ENCODE measurements at regions not wholly inside any gene's neighbourhood (a gene's known extent, or its start where the extent isn't known, plus 50 kb on each side); places are given as distances from the start of the nearest gene placed in this dataset.

DNA sequence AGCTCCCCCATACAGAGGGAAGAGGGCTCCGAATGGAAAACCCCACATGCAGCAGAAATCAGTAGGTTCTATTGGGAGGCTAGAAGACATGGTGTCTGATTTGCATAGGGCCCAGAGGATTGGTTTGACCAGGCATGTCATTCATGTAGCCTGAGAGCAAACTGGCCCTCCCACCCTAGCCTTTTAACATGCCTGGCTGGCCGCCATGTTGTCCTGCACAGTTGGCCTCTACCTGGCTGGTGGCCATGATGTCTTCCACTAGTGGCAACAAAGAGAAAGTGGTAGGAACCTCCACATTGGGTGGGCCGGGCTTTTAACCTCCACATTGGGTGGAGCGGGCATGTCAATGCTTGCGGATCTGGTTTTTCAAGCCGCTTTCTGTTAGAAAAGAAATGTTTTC, 312.1 kb downstream of the TAFA4 start:
- H2AFZ ChIP-seq (ENCODE audit: low read depth) = no peak overlapping the region
- no peaks in the 10 kb centered on the region for H3K27me3 ChIP-seq (ENCODE audit: insufficient read depth)
- H3K4me3 ChIP-seq (ENCODE audit: low read depth in 2 of 2, low read length in 1 of 2) = no peak overlapping the region
- ChIA-PET POLR2A (no interaction called here), CTCF (interaction anchor here (0.6 kb wide), 1 partner anchor 11 kb away, joined by 3 read pairs; no protein-coding TSS in a partner anchor)
- 45% methylated on average over 6 of the region's 6 CpGs for WGBS (ENCODE audit: low lambda C conversion rate)
- H3K9me3 ChIP-seq = no peaks in the 10 kb centered on the region
- no peaks in the 10 kb centered on the region for H3F3A ChIP-seq (replicated peaks; ENCODE audit: insufficient read depth)
- no peak overlapping the region for H3K4me2 ChIP-seq
- H4K20me1 ChIP-seq (ENCODE audit: insufficient read depth) = no peaks in the 10 kb centered on the region
- H3K4me1 ChIP-seq (ENCODE audit: control insufficient read depth in 1 of 2, insufficient read depth in 2 of 2, low read depth in 1 of 2, low read length in 1 of 2) = no peaks in the 10 kb centered on the region
- no peak for TF ChIP-seq RXRA (IDR thresholded peaks at IDR 0.05; ENCODE audit: borderline replicate concordance, low read depth)
- TF ChIP-seq NRF1 (IDR thresholded peaks at IDR 0.05; ENCODE audit: low read depth, low read length) = no peak
- no peak for TF ChIP-seq POLR2AphosphoS5 (IDR thresholded peaks at IDR 0.05; ENCODE audit: low read depth, low read length)
- no peak for TF ChIP-seq FOXM1 (IDR thresholded peaks at IDR 0.05; ENCODE audit: low read depth)
- no peak for TF ChIP-seq TEAD4 (IDR thresholded peaks at IDR 0.05; ENCODE audit: borderline replicate concordance, insufficient read depth)
- H3K79me2 ChIP-seq (ENCODE audit: insufficient read depth) = no peaks in the 10 kb centered on the region
- H3K27ac ChIP-seq (ENCODE audit: low read depth in 2 of 2, low read length in 1 of 2) = no peak overlapping the region
- DNase-seq = no peak
- no peak overlapping the region for H3K9ac ChIP-seq
- H3K36me3 ChIP-seq (replicated peaks in 1 of 2; ENCODE audit: control insufficient read depth in 1 of 2, insufficient read depth in 2 of 2, low read length in 1 of 2) = no peaks in the 10 kb centered on the region
- H3K9me2 ChIP-seq = no peaks in the 10 kb centered on the region

- no peak for TF ChIP-seq EZH2phosphoT487 (IDR thresholded peaks at IDR 0.05; ENCODE audit: borderline replicate concordance, low read depth)
- TF ChIP-seq POLR2AphosphoS5 (IDR thresholded peaks at IDR 0.05; ENCODE audit: low read depth, low read length) = no peak
- TF ChIP-seq, protein P1, sequence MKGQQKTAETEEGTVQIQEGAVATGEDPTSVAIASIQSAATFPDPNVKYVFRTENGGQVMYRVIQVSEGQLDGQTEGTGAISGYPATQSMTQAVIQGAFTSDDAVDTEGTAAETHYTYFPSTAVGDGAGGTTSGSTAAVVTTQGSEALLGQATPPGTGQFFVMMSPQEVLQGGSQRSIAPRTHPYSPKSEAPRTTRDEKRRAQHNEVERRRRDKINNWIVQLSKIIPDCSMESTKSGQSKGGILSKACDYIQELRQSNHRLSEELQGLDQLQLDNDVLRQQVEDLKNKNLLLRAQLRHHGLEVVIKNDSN (IDR thresholded peaks at IDR 0.05; ENCODE audit: borderline replicate concordance, low read depth) = no peak
- no peak for TF ChIP-seq CHD2 (IDR thresholded peaks at IDR 0.05; ENCODE audit: low read length, partially characterized antibody)
- no peak for TF ChIP-seq RFX5 (IDR thresholded peaks at IDR 0.05; ENCODE audit: low read length)
- no peak for TF ChIP-seq RAD21 (IDR thresholded peaks at IDR 0.05; ENCODE audit: low read length)
- TF ChIP-seq, protein P2, sequence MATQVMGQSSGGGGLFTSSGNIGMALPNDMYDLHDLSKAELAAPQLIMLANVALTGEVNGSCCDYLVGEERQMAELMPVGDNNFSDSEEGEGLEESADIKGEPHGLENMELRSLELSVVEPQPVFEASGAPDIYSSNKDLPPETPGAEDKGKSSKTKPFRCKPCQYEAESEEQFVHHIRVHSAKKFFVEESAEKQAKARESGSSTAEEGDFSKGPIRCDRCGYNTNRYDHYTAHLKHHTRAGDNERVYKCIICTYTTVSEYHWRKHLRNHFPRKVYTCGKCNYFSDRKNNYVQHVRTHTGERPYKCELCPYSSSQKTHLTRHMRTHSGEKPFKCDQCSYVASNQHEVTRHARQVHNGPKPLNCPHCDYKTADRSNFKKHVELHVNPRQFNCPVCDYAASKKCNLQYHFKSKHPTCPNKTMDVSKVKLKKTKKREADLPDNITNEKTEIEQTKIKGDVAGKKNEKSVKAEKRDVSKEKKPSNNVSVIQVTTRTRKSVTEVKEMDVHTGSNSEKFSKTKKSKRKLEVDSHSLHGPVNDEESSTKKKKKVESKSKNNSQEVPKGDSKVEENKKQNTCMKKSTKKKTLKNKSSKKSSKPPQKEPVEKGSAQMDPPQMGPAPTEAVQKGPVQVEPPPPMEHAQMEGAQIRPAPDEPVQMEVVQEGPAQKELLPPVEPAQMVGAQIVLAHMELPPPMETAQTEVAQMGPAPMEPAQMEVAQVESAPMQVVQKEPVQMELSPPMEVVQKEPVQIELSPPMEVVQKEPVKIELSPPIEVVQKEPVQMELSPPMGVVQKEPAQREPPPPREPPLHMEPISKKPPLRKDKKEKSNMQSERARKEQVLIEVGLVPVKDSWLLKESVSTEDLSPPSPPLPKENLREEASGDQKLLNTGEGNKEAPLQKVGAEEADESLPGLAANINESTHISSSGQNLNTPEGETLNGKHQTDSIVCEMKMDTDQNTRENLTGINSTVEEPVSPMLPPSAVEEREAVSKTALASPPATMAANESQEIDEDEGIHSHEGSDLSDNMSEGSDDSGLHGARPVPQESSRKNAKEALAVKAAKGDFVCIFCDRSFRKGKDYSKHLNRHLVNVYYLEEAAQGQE (IDR thresholded peaks at IDR 0.05; ENCODE audit: low read depth, low read length) = no peak
- TF ChIP-seq MEF2A (IDR thresholded peaks at IDR 0.05; ENCODE audit: borderline replicate concordance, low read depth) = no peak
- no peak for TF ChIP-seq YY1 (IDR thresholded peaks at IDR 0.05; ENCODE audit: low read depth)
- TF ChIP-seq FOSL2 (IDR thresholded peaks at IDR 0.05; ENCODE audit: borderline replicate concordance, low read depth) = no peak
- no peak for TF ChIP-seq NRF1 (IDR thresholded peaks at IDR 0.05; ENCODE audit: low read depth, low read length)
- no peak for TF ChIP-seq RCOR1 (IDR thresholded peaks at IDR 0.05; ENCODE audit: low read length)
- no peak for TF ChIP-seq EP300 (IDR thresholded peaks at IDR 0.05; ENCODE audit: borderline replicate concordance in 1 of 2, low read depth in 1 of 2, low read length in 1 of 2)
- TF ChIP-seq GATA2 (CRISPR knock-in tag; IDR thresholded peaks at IDR 0.05) = no peak
- no peak for TF ChIP-seq TAF1 (IDR thresholded peaks at IDR 0.05; ENCODE audit: borderline replicate concordance, low read depth, low read length)
- no peak for TF ChIP-seq CTCF (IDR thresholded peaks at IDR 0.05)
- no peak for TF ChIP-seq TEAD4 (IDR thresholded peaks at IDR 0.05; ENCODE audit: borderline replicate concordance, insufficient read depth)
- no peak for TF ChIP-seq GABPA (IDR thresholded peaks at IDR 0.05; ENCODE audit: low read depth)
- TF ChIP-seq MXI1 (IDR thresholded peaks at IDR 0.05; ENCODE audit: low read depth, low read length) = no peak
- no peak for TF ChIP-seq SIN3A (IDR thresholded peaks at IDR 0.05; ENCODE audit: borderline replicate concordance, low read depth, low read length)
- Histone ChIP-seq H3F3A (replicated peaks; ENCODE audit: insufficient read depth) (no peaks in the 10 kb centered on the region), H2AFZ (ENCODE audit: low read depth) (no peak overlapping the region), H3K36me3 (replicated peaks in 1 of 2; ENCODE audit: control insufficient read depth in 1 of 2, insufficient read depth in 2 of 2, low read length in 1 of 2) (no peaks in the 10 kb centered on the region), H3K4me2 (no peak overlapping the region), H3K4me3 (ENCODE audit: low read depth in 2 of 2, low read length in 1 of 2) (no peak overlapping the region), H3K4me1 (ENCODE audit: control insufficient read depth in 1 of 2, insufficient read depth in 2 of 2, low read depth in 1 of 2, low read length in 1 of 2) (no peaks in the 10 kb centered on the region), H3K9ac (no peak overlapping the region), H3K27ac (ENCODE audit: low read depth in 2 of 2, low read length in 1 of 2) (no peak overlapping the region), H3K79me2 (ENCODE audit: insufficient read depth) (no peaks in the 10 kb centered on the region), H4K20me1 (ENCODE audit: insufficient read depth) (no peaks in the 10 kb centered on the region), H3K27me3 (ENCODE audit: insufficient read depth) (no peaks in the 10 kb centered on the region), H3K9me2 (no peaks in the 10 kb centered on the region), H3K9me3 (no peaks in the 10 kb centered on the region)
- ChIA-PET POLR2A (no interaction called here), CTCF (no interaction called here)
- WGBS (ENCODE audit: low lambda C conversion rate) = 24% methylated on average over 6 of the region's 6 CpGs
- DNase-seq = no peak
Observed at GRCh38 chr3:68614087-68614486, 318.3 kb downstream of the TAFA4 start.
